GM20000 (cell line): ENCODE measurements at regions not wholly inside any gene's neighbourhood (a gene's known extent, or its start where the extent isn't known, plus 50 kb on each side); places are given as distances from the start of the nearest gene placed in this dataset.
A peak's percentile ranks its signal among the peaks of the same experiment; 100 is the strongest.

Source experiments
- DNase-seq: peaks from one replicate; pipeline ENCODE4 v3.0.0; 2012; ENCODE audit warnings: low spot score
- TF ChIP-seq, protein P1 (sequence below): IDR thresholded peaks from 2 replicates; pipeline ENCODE4 v1.5.1; 2012; ENCODE audit warnings: mild to moderate bottlenecking, control low read depth; ENCODE audit errors: extremely low read depth, missing control alignments

DNA sequence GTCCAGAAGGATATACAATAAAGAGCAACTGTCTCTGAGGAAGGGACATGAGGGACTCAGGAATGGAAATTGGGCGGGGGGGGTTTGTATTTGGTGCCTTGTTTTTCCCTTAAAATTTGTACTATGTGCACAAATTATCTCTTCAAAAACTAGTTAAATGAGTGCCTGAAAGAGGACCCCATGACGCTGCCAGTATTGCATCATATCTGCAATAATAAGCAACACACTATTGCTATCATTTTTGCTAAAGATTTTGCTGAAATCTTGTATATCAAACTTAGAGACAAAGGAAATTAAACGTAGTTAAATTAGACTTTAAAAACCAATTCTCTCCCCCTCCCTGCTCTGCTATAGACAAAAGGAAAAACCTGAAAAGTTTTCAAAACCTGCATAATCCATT lies 89.7 kb upstream of the SLC30A5 start:
- TF ChIP-seq, protein P1, sequence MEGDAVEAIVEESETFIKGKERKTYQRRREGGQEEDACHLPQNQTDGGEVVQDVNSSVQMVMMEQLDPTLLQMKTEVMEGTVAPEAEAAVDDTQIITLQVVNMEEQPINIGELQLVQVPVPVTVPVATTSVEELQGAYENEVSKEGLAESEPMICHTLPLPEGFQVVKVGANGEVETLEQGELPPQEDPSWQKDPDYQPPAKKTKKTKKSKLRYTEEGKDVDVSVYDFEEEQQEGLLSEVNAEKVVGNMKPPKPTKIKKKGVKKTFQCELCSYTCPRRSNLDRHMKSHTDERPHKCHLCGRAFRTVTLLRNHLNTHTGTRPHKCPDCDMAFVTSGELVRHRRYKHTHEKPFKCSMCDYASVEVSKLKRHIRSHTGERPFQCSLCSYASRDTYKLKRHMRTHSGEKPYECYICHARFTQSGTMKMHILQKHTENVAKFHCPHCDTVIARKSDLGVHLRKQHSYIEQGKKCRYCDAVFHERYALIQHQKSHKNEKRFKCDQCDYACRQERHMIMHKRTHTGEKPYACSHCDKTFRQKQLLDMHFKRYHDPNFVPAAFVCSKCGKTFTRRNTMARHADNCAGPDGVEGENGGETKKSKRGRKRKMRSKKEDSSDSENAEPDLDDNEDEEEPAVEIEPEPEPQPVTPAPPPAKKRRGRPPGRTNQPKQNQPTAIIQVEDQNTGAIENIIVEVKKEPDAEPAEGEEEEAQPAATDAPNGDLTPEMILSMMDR: no peak
- no peak for DNase-seq

DNA sequence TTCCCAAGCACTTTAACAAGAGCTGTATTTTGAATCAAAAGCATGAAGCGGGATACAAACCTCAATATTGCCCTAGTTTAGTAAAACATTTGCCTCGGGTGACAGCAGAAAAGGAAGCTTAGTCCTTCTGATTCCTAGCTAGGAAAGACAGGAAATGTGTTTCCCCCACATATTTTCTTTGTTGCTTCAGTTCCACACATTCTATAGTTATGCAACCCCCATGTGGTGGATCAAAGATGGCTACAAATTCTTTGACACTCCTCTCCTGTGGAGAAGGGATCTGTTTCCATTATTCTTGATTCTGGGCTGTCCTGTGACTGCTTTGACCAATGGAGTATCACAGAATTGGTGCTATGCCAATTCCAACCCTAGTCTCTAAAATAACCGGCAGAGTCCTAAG lies 89.1 kb upstream of the SLC30A5 start:
- TF ChIP-seq, protein P1: no peak
- no peak for DNase-seq

DNA sequence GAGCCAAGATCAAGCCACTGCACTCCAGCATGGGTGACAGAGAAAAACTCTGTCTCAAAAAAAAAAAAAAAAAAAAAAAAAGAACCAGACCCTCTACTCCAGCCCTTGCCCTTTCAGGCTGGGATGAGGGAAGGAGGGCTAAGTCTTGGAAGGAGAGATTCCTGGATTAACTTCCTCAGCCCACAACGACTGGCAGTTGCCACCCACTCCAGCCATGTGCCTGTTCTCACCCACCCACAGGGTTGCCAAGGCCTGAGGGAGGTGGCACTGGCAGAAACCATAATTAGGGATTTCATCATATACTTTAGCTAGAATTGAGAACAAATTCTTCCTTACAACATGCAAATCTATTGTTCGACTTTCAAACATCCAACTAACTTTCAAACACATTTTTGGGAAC lies 87.8 kb upstream of the SLC30A5 start:
- no peak for DNase-seq
- TF ChIP-seq, protein P1: no peak

DNA sequence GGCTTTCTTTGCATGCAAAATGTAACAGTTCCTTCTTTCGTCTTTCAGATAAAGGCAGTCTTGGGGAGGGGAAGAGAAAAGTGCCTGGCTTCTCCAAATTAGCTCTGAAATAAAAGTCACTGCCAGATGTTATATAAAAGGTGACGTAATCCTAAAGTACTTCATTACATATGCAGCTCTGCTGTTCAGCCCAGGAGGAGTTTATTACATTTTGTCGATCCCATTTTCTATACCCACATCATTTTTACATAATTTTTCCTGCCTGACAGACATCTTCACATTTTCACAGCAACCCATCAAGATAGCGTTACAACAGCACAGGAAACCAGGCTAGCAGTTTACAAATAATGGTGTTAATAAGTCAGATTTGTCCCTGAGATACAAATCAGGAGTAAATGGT lies 86.7 kb upstream of the SLC30A5 start:
- no peak for DNase-seq

DNA sequence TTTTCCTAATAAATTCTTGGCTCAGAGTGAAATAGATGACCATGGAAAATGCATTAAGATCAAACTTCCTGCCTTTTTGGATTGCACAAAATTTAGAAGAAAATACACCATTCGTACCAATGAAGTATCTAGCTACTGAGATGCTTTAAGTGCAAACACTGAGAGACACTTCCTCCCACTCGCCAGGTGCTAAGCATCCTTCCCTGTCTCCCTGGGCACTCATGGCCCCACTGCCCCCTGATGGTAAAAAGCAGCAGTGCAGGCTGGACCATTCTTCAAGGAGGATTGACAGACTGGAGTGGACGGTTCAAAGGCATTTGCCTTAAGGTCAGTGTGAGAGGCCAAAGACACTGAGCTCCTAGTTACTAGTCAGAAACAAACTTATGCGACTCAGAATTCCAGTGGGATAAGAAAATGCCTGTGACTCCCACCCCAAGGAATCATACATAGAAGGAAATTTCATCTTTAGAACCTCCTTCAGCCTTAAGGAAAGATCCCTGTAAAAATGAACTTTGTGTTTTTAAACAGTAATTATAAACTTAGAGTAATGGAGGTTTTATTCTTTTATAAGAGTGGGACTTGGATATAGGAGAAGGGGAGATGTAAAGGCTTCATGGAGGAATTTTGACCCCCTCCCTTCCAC lies 86.0 kb upstream of the SLC30A5 start:
- TF ChIP-seq, protein P1: peak; percentile 90
- peak; percentile 69 for DNase-seq

More for the DNA sequence above, 86.7 kb upstream of the SLC30A5 start:
- TF ChIP-seq, protein P1: no peak

DNA sequence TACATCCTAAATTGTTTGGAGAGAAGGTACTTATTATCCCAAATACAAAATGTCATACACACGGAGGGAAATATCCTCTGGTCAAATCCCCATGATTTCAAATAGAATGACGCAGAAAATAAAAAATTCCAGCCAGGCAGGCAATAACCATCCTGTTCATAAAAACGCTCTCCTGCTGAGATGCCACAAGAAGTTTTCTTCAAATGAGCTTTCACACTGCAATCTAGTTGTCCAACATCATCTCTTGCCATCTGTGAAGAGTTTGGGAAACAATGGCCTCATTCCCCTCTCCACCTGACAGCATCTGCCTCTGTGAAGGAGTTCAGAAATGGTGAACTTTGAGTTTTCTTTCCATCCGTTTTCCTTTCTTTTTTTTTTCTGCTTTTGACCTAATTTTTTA lies 83.3 kb upstream of the SLC30A5 start:
- TF ChIP-seq, protein P1: no peak
- no peak for DNase-seq

DNA sequence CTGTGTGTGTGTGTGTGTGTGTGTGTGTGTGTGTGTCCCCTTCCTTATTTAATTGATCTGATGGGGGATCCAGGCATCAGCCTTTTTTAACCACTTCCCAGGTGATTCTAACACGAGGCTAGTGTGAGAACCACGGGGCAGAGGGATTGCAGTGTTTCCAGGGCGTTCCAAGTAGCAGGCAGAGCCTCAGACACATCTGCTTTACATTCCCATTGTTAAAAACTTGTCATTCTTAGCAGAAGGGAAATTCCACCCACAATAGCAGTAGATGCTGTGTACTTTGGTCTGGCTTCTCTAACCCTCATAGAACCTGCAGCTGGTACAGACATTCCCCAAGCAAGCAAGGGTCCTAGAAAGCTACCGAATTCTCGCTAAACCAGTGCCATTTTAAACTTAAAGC lies 81.9 kb upstream of the SLC30A5 start:
- DNase-seq: no peak
- TF ChIP-seq, protein P1: no peak
